ENCODE measurements at regions not wholly inside any gene's neighbourhood (a gene's known extent, or its start where the extent isn't known, plus 50 kb on each side); places are given as distances from the start of the nearest gene placed in this dataset.
"Not testable (repeated sequence)": the region's sequence is repeated elsewhere in the genome, so short reads cannot be mapped to it uniquely, and the experiment has no call there.

- H3K4me3 ChIP-seq (ENCODE audit: low read depth, low read length); DNase-seq (ENCODE audit: low read depth): not testable (repeated sequence)
Observed at GRCh38 chr14:98009177-98009576, 1212.0 kb downstream of the VRK1 start.

- DNase-seq (ENCODE audit: low read depth), result no peak
- no peak overlapping the region for H3K4me3 ChIP-seq (ENCODE audit: low read depth, low read length)
Observed at GRCh38 chr14:98010784-98011183, 1213.6 kb downstream of the VRK1 start.

- no peak overlapping the region for H3K4me3 ChIP-seq (ENCODE audit: low read depth, low read length)
- no peak for DNase-seq (ENCODE audit: low read depth)
Observed at GRCh38 chr14:98014851-98015615, 1217.9 kb downstream of the VRK1 start.

- H3K4me3 ChIP-seq (ENCODE audit: low read depth, low read length), result no peak overlapping the region
- DNase-seq (ENCODE audit: low read depth), result no peak
Observed at GRCh38 chr14:98015921-98016320, 1218.7 kb downstream of the VRK1 start.

GRCh38 chr14:98018628-98019027 is 1221.4 kb downstream of the VRK1 start:
- DNase-seq (ENCODE audit: low read depth), result no peak
- no peak overlapping the region for H3K4me3 ChIP-seq (ENCODE audit: low read depth, low read length)

GRCh38 chr14:98022541-98023520 is 1225.6 kb downstream of the VRK1 start:
- H3K4me3 ChIP-seq (ENCODE audit: low read depth, low read length), result no peak overlapping the region
- DNase-seq (ENCODE audit: low read depth), result no peak

- DNase-seq (ENCODE audit: low read depth), result no peak
- no peak overlapping the region for H3K4me3 ChIP-seq (ENCODE audit: low read depth, low read length)
Observed at GRCh38 chr14:98028162-98028561, 1231.0 kb downstream of the VRK1 start.

GRCh38 chr14:98035396-98035795 is 1236.6 kb downstream of the BCL11B start:
- H3K4me3 ChIP-seq (ENCODE audit: low read depth, low read length), result no peak overlapping the region
- DNase-seq (ENCODE audit: low read depth), result no peak

- H3K4me3 ChIP-seq (ENCODE audit: low read depth, low read length), result no peak overlapping the region
- no peak for DNase-seq (ENCODE audit: low read depth)
Observed at GRCh38 chr14:98037831-98038230, 1234.2 kb downstream of the BCL11B start.

- H3K4me3 ChIP-seq (ENCODE audit: low read depth, low read length), result no peak overlapping the region
- no peak for DNase-seq (ENCODE audit: low read depth)
Observed at GRCh38 chr14:98056946-98057345, 1215.1 kb downstream of the BCL11B start.

GRCh38 chr14:98059106-98059505 is 1212.9 kb downstream of the BCL11B start:
- no peak overlapping the region for H3K4me3 ChIP-seq (ENCODE audit: low read depth, low read length)
- no peak for DNase-seq (ENCODE audit: low read depth)

GRCh38 chr14:98062083-98062482 is 1209.9 kb downstream of the BCL11B start:
- DNase-seq (ENCODE audit: low read depth), result no peak
- no peak overlapping the region for H3K4me3 ChIP-seq (ENCODE audit: low read depth, low read length)

- no peak overlapping the region for H3K4me3 ChIP-seq (ENCODE audit: low read depth, low read length)
- DNase-seq (ENCODE audit: low read depth), result no peak
Observed at GRCh38 chr14:98069712-98070171, 1202.3 kb downstream of the BCL11B start.

- no peak for DNase-seq (ENCODE audit: low read depth)
- H3K4me3 ChIP-seq (ENCODE audit: low read depth, low read length), result no peak overlapping the region
Observed at GRCh38 chr14:98070536-98070935, 1201.5 kb downstream of the BCL11B start.

- DNase-seq (ENCODE audit: low read depth), result no peak
- H3K4me3 ChIP-seq (ENCODE audit: low read depth, low read length), result no peak overlapping the region
Observed at GRCh38 chr14:98074111-98074510, 1197.9 kb downstream of the BCL11B start.

GRCh38 chr14:98077176-98077575 is 1194.8 kb downstream of the BCL11B start:
- no peak for DNase-seq (ENCODE audit: low read depth)
- no peak overlapping the region for H3K4me3 ChIP-seq (ENCODE audit: low read depth, low read length)

GRCh38 chr14:98082833-98083232 is 1189.2 kb downstream of the BCL11B start:
- no peak overlapping the region for H3K4me3 ChIP-seq (ENCODE audit: low read depth, low read length)
- DNase-seq (ENCODE audit: low read depth), result no peak

- H3K4me3 ChIP-seq (ENCODE audit: low read depth, low read length), result no peak overlapping the region
- no peak for DNase-seq (ENCODE audit: low read depth)
Observed at GRCh38 chr14:98085751-98086150, 1186.2 kb downstream of the BCL11B start.

GRCh38 chr14:98093111-98093510 is 1178.9 kb downstream of the BCL11B start:
- no peak for DNase-seq (ENCODE audit: low read depth)
- H3K4me3 ChIP-seq (ENCODE audit: low read depth, low read length), result no peak overlapping the region

- no peak for DNase-seq (ENCODE audit: low read depth)
- no peak overlapping the region for H3K4me3 ChIP-seq (ENCODE audit: low read depth, low read length)
Observed at GRCh38 chr14:98099527-98099926, 1172.5 kb downstream of the BCL11B start.
